Muscle of back (tissue), 3 donors: ENCODE measurements at regions not wholly inside any gene's neighbourhood (a gene's known extent, or its start where the extent isn't known, plus 50 kb on each side); places are given as distances from the start of the nearest gene placed in this dataset.

Experiments
- DNase-seq, 3 donors: peaks; one replicate each; pipeline versions ENCODE4 v3.0.0 to v3.0.0-alpha.2; 2013

- DNase-seq = no peak
These were observed 119.8 kb upstream of the SLCO3A1 start for GRCh38 chr15:91733661-91734060.

GRCh38 chr15:91737151-91737818, 116.2 kb upstream of the SLCO3A1 start:
- peak in 1 of 3 donors; percentile 27 for DNase-seq

DNA sequence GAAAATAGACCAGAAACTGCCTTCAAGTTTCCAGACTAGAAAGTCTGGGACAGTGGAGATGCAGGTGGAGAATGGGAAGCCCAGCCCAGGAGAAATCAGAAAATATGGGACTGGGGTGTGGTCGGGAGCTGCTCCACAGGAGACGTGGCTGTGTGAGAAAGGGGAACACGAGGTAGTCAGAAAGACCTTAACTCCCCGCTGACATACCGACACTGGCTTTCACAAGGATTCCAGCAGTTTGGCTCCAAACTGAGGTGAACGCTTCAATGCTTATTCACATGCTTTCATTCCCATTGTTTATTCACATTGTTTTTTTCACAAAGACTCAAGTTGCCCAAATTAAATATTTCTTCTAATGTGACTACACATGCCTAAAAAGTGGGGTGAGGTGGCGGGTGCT, 111.5 kb upstream of the SLCO3A1 start:
- DNase-seq = no peak

DNA sequence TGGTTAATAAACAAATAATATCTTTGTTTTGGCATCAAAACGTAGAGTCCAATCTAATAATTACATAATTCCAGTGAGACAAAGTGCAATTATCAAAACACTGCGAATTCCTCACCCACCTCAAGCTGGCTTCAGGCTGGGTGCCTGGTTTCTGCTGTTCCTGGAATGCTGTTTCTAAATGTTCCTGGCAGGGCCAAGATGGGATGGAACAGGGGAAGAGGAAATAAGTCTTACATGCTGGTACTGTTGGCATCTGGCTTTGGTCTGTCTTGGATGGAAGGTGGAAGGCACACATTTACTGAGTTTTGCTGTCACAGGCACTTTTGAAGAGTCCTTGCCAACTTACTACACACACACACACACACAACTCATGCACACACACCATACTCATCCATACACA, 101.9 kb upstream of the SLCO3A1 start:
- DNase-seq = no peak

- no peak for DNase-seq
These were observed 101.3 kb upstream of the SLCO3A1 start for GRCh38 chr15:91752081-91752785.

- DNase-seq = no peak
These were observed 93.9 kb upstream of the SLCO3A1 start for GRCh38 chr15:91759560-91759959.

GRCh38 chr15:91765660-91766059, 87.8 kb upstream of the SLCO3A1 start:
- no peak for DNase-seq

GRCh38 chr15:91769476-91769875, 84.0 kb upstream of the SLCO3A1 start:
- no peak for DNase-seq

DNA sequence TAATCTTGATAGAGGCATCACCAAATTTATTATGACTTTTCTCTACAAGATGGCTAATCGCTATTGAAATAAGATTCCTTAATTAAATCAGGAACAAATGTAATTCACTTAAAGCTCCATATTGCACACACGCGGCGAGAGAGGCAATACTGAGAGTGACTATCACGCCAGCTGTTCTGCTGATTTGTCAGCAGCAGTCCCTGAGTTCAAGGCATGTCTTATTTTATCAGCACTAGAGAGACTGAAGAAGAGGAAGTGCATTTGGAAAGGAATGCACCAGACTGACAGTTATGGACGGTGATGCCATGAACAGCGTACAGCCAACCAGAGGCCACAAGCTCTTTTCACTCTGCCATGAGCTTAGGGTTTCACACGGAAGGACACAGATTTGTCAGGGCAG, 83.6 kb upstream of the SLCO3A1 start:
- no peak for DNase-seq

GRCh38 chr15:91776104-91776503, 77.4 kb upstream of the SLCO3A1 start:
- no peak for DNase-seq

DNA sequence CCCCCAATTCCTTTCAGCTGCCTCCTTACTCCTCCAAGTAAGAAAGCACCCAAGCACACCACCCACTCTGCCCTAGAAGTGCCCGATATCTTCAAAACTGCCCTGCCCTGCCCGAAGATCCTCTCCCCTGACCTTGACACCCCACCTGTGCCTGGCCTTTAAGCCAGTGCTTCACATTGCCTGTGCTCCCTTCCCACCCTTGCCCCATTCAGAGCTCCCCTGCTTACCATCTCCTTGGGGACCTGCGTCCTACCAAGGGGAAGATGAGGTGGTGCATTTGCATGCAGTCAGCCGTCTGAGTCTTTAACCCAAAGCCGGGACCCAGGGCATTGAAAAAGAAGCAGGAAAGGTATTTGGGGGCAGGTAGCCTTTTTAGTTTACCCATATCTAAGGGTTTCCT, 73.5 kb upstream of the SLCO3A1 start:
- DNase-seq = no peak

DNA sequence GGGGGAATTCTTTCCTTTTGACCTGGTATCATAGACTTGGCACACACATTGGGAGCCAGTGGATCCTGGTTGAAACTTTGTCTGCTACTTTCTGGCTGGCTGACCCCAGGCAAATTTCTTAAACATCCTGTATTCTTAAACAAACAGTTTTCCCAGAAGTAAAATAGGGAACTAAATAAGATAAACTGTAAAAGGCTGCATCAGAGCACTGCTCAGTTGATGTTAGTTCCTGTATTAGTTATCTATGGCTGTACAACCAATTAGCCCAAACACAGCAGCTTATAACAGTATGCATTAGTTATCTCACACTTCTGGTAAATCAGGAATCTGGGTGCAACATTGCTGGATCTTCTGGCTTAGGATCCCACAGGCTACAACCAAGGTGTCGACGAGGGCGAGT, 73.1 kb upstream of the SLCO3A1 start:
- no peak for DNase-seq

- no peak for DNase-seq
These were observed 71.3 kb upstream of the SLCO3A1 start for GRCh38 chr15:91782221-91782620.

DNA sequence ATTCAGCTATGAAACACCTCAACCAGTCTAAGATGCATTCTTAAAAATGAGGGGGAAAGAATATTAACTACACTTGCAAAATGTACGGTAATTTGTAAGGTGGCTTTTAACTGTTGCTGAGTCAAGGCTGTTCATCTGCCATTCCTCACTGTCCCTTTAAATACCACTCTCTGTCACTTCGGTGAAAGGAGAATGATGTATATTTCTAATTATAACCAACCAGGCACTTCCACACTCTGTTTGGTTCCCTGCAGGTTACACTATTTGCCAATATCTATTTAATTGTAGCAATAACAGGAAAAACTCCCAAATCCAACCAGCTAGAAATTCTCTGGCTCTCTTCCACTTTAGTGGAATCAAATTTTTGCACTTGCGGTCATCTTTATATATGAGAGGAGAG, 70.5 kb upstream of the SLCO3A1 start:
- DNase-seq = no peak

DNA sequence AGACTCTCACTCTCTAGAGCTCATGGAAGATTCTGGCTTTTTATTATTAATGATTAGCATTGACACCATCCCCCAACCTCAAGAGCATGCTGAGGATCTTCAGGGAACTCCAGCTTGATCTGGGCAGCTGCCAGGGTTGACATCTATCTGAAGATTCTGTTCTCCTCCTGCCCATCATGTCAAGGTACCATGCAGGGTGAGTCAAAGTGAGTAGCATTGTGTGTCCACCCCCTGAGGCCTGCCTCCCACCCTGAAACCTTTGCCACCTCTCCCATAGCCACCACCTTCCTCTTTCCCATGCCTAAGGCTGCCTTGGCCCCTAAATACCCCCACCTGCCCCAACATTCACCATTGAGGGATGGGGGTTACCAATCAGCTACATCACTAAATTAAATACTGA, 70.1 kb upstream of the SLCO3A1 start:
- DNase-seq = no peak

DNA sequence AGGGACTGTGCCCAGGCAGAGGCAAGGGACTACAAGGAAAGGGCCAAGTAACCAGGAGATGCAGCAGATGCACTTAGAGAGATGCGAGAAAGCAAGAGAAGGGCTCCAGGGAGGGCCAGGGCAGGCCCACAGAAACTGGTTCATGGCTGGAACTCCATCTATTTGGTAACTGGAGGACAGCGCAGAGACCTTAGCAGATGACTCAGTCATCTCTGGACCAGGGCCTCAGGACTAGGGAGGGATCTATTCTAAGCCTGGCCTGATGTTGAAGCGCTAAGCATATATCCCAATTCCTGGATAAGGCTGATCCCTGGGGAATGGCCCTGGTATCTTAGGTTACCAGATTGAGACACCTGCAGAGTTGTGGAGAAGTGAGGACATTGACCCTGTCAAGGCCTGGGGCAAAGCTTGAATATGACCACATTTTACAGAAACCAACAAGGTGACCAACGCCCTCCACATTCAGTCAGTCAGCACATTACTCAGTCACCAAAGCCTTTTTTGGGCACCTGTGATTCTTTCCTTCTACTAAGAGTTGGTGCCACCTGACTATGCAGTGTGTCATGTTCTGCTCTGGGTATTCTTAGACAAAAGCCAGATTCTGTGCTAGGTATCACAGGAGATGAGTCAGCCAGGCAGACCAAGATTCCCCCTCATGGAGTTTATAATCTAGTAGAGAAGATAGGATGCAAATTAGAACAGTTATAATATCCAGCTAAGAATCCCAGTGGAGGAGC, 68.4 kb upstream of the SLCO3A1 start:
- DNase-seq = no peak

DNA sequence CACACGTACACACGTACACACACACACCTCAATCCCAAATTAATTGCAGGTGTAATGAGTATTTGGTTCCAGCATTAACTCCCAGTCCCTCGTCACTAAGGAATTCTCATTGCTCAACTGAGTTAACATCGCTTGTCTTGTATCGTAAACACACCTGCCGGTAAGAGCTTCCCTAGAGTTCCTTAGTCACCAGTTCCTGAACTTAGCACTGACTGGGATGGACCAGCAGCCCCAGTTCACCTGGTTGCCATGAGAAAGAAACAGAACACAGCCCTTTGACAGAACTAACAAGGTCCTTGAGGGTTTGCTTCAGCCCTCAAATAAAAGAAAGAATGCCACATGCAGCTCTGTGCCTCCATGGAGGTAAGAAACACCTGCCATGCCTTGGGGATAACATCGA, 66.3 kb upstream of the SLCO3A1 start:
- no peak for DNase-seq

- no peak for DNase-seq
These were observed 64.4 kb upstream of the SLCO3A1 start for GRCh38 chr15:91789136-91789535.

DNA sequence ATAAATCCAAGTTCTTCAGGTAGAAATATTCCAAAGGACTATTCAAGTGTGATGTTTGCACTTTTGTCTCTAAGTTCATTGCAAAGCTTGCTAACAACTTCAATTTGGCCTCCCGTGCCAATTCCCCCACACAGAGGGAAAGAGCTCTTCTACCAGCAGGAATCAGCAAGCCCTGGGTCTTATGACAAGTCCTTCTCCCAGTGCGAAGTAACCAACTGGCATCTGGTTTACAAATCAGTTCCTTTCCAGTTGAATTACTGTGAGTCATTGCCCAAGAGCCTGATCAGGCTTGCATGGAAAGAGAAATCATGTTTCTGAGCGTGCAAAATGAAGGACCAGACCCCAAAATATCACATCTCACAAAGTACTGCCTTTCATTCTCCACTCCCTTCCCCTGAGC, 62.7 kb upstream of the SLCO3A1 start:
- peak in 1 of 3 donors; percentile 26 for DNase-seq

DNA sequence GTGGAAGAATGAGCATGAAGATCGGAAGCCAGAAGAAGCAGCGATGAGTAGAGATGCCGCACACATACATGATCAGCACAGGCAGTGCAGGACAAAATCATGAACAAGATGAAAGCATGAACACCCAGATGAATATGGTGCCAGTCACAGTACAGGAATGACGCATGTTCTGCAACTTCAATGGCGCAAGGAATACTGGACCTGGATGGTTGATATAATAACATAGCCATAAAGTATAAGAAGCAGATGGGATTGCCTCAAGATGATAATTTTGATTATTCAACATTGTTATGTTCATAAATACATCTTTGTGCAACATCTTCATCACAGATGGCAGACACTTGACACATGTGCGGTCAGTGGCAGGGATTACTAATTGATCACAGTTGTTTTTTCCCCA, 59.7 kb upstream of the SLCO3A1 start:
- DNase-seq = no peak

GRCh38 chr15:91795235-91795634, 58.3 kb upstream of the SLCO3A1 start:
- DNase-seq = peak in 2 of 3 donors; percentile 22 to 50

DNA sequence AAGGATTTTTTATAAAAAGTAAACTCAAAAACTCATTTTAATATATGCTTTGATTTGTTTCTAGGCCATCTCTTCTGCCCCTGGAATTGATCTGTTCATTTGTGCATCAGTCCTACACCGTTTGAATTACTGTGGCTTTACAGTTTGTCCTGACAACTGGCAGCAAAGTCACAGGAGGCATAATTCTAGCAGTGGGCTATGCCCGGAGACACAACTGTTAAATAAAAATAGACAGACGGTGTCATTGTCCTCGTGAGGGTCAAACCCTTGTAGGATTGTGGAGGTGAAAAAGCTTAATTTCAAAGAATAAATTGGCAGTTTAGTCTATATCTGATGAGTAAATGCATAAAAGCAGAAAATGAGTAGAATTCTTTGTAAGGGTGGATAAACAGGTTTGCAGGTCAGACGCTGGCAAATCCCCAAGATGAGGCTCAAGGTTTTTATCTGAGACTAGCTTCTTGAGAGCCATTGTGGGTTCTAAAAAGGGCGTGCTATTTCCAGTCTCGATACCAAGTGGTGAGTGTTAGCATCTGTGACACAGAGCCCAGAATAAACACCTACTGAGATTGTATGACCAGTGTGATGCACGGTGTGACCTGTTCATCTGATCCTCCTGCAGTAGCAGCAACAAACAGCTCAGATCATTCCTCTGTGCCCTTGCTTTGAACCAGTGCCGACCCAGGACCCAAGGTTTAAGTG, 51.5 kb upstream of the SLCO3A1 start:
- DNase-seq = no peak

DNA sequence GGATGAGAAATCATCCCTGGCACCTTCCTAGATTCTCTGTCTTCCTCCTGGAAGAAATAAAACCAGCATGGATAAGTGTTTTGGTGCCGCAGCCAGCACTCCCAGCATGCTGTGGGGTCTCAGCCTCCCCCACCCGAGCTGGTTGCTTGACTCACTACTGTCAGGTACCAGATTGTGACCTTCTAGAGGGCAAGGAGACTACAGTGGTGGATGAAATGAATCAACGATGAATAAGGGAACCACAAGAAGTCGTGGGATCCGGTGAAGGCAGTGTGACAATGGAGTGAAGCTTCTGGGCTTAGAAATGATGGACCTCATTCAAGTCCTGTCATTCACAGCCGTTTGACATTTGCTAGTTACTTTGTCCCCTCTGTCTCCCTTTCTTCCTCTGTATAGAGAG, 50.2 kb upstream of the SLCO3A1 start:
- DNase-seq = no peak
